Stimulated activated CD4-positive, alpha-beta T cell treated with anti-CD3 and anti-CD28 coated beads, Interleukin-15, amount 100 ng/mL, for 24 hours (primary cell): ENCODE measurements at regions not wholly inside any gene's neighbourhood (a gene's known extent, or its start where the extent isn't known, plus 50 kb on each side); places are given as distances from the start of the nearest gene placed in this dataset.
A peak's percentile ranks its signal among the peaks of the same experiment; 100 is the strongest.
"Not testable (repeated sequence)": the region's sequence is repeated elsewhere in the genome, so short reads cannot be mapped to it uniquely, and the experiment has no call there.

Experiments used
- DNase-seq: peaks from one replicate; pipeline ENCODE4 v3.0.0-alpha.2; 2020

DNA sequence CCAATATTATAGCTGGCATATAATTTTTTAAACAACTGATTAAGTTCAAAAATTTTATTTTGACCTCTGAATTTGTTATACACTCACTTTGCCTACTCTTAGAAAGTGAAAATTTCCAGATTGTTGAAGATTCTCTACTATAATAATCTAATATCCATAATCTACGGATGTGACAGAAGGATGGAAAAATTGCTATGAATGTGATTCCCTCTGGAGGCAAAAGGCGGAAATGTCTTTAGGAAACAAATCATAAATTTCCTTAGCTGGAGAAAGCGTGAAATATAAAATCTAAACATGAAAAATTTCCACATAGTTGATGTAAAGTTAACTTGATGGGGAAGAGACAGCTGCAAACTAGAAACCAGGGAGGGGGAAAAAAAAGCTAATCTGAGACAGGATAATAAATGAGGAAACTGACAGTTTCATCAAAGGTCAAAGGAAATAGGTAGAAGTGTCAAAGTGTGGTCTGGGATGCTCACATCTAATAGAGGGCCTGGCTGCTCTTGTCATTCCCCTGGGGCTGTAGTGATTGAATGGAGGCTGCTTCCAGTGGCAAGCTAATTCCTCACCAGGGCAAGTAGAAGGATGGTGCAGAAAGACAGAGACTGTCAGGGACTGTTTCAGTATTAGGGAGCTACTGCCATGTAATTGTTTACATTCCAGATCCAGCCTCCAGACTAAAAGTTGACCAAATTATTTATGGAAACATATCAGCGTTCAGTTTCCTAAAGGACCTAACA lies 264.5 kb downstream of the SDHAF3 start:
- DNase-seq, result no peak

DNA sequence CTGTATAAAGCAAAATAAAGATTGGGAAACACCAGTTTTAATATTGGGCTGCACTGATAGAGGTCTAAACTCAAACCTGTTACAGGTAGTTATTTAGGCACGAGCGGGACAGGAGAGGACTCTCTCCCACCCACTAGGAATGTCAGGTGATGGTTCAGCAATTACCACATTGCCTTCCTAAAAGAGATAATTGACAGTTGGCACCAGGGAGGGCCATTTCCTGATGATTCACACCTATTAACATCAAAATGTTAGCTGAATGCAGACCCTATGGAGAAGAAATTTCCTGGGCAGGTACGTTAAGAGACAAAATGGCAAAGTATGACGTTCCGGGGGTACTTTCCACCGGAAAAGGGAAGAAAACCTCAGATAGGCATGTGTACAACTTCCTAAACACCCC lies 272.6 kb downstream of the SDHAF3 start:
- no peak for DNase-seq

DNA sequence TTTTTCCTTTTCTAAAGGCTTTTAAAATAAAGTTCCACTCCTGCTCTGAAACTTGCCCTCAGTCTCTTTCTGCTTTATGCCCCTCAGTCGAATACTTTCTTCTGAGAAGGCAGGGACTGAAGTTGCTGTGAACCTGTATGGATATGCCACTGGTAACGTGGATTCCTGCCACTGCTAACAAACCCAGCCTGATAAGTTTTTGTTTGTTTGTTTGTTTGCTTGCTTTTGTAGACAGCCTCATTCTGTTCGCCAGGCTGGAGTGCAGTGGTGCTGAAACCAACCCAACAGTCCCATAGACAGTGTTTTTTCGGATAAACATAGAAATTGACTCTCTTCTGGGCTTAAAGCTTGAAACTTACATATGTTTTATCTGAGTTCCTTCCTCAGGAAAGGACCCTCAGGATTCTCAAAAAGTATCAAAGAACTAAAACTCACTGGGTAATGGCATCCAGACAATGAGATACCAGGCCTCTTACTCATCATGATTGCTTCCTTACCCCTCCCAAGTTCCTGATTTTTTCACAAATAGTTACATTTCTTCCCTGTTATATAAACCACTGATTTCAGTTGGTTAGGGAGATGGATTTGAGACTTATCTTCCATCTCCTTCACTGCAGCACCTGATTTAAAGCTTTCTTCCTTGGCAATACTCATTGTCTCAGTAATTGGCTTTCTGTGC lies 273.6 kb downstream of the SDHAF3 start:
- no peak for DNase-seq

DNA sequence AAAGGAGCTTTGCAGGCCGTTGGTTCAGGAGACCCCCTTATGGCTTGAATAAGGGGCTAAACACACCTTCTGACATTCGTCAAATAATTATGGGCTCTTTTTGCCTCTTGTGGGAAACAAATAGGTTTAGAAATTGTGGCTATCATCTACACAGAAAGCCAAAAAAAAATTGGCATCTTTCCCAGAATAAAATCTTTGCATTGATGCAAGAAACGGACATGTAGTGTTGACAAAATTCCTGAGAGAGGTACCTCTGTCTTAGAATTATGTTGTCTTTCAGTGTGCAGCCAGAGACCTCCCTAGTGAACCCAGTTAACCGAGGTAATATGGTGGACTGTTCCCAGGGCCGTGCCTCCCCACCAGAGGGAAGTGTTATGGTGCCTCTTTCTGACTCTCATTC lies 283.9 kb downstream of the SDHAF3 start:
- no peak for DNase-seq

DNA sequence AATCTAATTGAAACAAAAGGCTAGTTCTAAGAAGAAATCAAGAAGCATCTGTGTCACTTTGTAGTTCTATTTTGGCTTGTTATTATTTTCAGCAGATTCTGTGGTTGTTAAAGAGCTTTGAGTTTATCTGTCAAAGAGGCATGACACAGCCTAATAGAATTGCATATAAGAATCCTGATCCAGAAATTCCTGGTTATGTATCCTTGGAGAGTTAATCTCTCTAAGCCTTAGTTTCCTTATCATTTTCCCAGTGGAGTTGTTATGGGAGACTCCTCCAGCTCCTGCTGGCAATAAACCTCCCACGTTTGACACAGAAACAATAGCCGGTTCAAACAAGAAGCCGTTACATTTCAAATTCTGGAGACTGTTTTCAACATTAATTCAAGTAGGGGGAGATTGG lies 288.3 kb downstream of the SDHAF3 start:
- no peak for DNase-seq

DNA sequence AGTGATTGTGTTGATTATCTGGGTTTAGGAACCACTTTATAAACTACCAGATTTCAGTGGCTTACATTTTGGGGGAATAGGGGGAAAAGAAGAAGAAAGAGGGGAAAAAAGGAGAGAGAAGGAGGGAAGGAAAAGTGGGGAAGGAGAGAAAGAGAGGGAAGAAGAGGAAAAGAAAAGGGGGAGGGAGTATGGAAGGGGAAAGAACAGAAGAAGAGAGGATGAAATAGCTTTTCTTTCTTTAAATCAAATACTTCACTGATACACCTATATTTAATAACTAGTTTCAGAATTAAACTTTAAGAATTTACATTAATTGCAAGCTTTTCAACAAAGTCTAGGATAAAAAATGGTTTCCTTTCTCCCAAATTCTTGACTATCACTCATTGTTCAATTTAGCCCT lies 289.6 kb downstream of the SDHAF3 start:
- no peak for DNase-seq

DNA sequence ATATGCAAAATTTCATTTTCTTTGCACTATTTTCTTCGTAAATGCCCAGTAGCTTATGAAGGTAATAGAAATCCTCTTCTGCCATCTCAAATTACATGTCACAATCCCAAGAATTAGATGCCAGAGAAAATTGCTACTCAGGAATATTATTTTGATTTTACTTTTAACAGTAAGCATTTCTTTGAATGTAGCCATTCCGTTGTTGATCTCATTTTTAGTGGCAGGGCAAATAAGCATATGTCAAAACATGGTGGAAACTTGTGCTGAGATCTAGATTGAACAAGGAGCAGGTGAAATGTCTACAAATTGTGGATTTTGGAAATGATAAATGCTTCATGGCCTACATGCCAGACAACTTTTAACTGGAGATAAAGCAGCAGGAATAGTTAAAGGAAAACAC lies 291.8 kb downstream of the SDHAF3 start:
- DNase-seq, result no peak

DNA sequence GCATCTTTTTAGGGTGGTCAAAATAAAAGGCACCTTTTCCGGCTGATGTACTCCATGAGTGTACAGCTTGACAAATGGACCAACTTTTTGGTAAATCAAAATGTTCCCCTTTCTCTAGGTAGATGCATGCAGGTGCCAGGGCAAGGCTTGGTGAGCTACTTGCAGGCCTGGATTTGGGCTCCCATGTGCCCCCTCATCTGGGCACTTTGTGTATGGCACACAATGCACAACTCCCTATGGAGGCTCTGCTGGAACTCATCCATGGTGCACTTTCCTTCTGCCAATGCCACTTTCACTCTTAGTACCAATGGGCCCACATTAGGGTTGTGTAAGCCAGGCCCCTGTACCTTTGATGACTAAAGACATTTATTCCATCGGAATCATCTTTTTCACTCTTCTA lies 300.8 kb downstream of the SDHAF3 start:
- peak; percentile 1 for DNase-seq

DNA sequence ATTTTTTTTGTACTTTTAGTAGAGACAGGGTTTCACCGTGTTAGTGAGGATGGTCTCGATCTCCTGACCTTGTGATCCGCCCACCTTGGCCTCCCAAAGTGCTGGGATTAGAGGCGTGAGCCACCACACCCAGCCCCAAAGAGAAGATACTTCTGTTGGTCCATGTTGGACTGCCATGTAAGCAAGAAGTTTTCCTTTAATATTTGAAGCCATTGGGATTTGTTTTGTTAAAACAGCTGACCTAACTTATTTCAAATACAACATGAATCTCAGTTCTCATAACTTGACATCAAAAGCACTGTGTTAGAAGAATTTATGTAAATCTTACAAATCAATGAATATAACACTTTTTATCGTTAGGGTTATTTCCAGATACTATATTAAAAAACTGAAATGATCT lies 302.4 kb downstream of the SDHAF3 start:
- no peak for DNase-seq

DNA sequence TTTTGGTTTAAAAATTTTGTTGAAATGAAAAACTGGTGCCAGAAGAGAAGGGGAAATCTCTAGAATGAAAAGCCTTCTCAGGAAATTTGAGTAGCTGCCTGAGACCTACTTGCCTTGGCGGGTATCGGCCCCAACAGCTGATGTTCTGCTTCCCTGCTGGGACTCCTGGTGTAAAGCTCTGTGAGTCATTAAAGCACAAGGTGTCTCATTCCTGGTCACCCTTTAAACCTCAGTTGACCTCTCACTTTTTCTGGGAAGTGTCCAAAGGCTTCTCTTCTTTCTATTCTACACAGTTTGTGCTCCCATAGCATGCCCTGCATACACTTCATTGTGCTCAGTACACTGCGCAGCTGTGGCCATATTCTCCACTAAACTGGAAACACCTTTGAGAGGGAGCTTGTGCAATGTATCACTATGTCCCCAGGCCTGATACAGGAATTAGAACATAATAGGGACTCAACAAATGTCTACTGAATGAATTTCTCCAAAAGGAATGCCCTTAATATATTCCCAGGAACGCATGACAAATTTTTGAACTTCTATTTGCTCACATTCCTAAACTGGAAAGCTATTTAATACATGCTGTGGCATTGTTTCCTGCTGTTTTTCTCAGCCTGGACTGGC lies 303.9 kb downstream of the SDHAF3 start:
- DNase-seq, result no peak

DNA sequence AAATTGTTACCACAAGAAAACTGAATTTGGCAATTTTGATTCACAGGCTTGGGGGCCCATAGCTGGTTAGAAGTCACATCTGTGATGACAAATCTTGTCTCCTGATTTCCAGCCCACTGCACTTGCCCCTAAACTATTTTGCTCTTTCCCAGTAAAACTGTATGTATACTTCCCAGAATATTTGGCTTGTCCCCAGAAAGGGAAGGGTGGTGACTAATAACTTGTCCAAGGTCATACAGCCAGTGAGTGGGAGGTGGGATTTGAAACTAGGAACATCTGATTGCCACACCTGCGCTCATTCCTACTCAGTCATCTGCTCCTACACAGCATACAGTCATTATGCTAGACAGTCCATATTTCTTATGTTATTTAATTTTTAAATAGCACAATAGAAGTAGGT lies 304.5 kb downstream of the SDHAF3 start:
- no peak for DNase-seq

DNA sequence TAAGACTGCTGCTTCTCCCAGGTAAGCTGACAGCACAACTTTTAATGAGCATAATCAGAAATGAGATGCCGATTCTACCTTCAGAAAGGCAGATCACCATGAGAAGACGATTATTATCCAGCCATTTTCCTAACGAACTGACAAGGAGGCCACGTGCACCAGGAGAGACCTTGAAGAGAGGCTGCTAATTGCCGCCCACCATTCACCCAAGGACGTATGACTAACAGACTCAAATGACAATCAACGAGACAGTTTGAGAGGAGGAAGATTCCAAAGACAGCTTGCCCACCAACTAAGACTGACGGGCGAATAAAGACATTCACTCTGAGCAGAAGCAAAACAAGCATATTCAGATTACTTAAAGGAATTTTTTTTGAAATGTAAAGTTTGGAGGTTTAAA lies 301.9 kb upstream of the TAC1 start:
- DNase-seq, result no peak

DNA sequence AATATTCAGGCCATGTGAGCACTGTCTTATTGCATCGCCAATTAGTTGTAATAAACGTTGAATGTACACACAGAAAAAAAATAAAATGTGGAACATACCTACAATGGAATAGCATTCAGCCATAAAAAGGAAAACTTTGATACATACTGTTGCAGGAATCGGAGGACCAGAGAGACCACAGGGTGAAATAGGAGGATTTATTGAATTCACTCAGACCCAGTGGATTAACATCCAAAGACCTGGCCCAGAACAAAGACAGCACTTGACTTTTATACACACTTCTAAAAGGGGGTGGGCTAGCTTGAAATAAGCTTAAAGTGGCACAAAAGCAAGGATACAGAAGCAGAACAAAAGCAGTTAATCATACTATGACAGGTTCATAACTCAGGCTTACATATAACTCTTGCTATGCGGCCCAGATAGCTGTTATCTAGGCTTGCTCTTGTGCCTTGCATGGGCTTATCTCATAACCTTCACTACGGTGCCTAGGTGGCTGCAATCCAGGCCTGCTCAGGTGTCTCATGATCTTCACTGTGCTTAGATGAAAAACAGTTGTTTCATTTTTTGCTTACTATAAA lies 292.2 kb upstream of the TAC1 start:
- no peak for DNase-seq

DNA sequence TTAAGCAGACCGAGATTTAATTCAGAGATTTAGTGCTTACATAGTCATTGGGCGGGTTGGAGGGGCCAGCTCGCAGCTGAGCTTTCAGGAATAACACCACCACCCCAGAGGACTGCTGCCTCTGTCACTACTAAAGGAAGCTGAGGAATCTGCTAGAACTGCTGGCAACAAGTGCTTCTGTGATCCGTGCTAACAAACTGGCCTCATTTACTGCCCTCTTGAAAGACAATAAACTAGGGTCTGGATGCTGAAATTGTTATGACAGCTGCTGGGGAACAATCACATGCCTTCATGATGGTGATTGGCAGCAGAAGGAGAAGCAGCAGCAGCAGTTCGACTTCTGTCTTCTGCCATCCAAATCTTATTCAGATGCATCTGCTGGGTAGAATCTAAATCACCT lies 285.5 kb upstream of the TAC1 start:
- no peak for DNase-seq

DNA sequence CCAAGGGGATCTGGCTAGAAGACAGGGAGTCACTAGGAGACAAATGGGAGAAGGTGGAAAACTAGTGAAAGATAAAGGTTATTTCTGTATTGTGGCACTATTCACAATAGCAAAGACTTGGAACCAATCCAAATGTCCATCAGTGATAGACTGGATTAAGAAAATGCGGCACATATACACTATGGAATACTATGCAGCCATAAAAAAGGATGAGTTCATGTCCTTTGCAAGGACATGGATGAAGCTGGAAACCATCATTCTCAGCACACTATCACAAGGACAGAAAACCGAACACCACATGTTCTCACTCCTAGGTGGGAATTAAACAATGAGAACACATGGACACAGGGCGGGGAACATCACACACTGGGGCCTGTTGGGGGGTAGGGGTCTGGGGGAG lies 282.4 kb upstream of the TAC1 start:
- not testable (repeated sequence) for DNase-seq

DNA sequence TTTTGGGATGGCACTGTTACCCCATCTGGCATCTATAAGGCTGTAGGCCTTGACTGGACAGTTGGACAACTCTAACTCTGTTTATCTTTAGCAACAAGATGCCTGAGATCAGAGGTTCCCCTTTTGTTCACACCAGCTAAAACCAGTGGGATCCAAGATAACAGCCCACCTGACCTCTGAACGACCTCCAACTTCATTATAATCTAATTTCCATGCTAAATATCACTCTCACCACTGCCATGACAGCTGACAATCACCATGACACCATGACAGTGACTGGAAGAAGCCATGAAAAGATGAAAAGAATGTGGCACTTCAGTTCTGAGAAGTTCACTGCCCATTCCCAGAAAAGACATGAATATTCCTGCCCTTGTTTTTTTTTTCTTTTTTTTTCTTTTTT lies 281.4 kb upstream of the TAC1 start:
- DNase-seq, result no peak

DNA sequence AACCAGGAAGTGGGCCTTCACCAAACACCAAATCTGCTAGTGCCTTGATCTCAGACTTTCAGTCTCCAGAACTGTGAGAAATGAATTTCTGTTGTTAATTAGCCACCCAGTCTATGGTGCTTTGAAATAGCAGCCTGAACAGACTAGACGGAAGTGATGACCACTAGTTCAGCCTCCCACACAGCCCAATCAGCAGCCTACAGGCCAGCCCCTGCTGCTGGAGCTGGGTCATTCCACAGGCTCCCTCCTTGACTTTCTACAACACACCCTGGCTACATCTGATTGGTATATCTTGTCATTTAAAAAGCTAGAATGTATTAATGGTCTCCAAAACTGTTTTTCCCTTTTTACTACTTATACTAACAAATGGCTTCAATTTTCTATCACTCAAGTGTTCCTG lies 277.2 kb upstream of the TAC1 start:
- no peak for DNase-seq

DNA sequence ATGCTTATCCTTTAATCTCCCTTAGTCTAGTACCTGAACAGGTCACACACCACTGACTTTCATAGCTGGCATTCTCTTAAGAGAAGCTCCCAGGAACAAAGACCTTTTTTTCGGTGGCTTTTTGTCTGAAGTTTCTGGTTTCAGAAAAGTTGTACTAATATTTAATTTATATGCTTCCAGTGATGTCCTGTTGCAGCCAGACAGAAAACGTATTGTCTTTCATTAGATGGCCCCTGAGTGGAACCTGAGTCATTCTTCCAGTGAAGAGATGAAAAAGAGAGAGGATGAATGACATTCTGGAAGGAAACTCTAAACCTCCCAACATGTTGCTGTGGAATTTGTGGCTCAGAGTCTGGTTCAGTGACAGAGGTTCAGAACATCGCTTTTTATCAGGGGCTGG lies 274.8 kb upstream of the TAC1 start:
- DNase-seq, result no peak

DNA sequence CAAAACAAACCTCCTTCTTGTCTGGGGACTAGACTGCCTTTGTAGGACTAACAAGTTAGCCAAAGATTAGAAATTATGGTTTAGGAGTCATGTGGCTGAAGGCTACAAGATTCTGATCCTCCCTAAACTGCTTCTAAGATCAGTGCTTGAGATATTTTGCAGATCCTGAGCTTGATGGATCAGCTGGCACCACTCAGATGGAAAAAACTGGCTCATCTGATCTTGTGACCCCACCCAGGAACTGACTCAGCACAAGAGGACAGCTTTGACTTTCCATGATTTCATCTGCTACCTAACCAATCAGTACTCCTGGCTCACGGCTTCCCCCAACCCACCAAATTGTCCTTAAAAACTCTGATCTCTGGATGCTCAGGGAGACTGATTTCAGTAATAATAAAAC lies 271.5 kb upstream of the TAC1 start:
- DNase-seq, result no peak

DNA sequence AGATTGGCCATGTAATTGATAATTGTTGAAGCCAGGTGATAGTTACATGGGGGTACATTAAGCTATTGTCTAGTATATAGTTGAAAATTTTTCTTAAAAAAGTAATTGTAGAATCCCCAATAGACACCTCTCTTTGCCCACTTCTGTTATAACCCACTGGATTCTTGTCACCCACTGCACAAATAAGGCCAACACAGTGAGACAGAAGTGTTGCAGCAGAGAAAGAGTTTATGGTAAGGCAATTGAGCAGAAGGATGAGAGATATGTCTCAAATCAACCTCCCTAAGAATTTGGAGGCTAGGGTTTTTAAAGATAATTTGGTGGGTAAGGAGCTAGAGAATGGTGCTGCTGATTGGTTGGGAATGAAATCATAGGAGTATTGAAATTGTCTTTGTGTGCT lies 270.3 kb upstream of the TAC1 start:
- no peak for DNase-seq

DNA sequence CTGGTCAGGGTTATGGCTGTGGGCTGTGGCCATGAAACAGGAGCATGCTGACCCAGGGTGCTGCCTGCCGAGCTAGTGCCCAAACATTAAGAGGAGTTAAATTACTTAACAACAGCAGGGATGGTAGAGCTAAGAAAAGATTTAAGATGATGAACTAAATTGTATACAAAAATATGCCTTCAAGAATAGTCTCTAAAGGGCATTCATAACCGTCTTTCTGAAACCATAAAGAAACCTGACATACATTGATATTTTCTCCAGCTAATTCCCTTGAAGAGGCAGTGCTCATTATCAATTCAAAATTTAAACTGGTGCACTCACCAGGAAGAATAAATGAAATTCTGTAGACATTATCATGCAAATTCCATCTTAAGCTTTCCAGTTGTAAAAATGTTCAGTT lies 265.8 kb upstream of the TAC1 start:
- no peak for DNase-seq

DNA sequence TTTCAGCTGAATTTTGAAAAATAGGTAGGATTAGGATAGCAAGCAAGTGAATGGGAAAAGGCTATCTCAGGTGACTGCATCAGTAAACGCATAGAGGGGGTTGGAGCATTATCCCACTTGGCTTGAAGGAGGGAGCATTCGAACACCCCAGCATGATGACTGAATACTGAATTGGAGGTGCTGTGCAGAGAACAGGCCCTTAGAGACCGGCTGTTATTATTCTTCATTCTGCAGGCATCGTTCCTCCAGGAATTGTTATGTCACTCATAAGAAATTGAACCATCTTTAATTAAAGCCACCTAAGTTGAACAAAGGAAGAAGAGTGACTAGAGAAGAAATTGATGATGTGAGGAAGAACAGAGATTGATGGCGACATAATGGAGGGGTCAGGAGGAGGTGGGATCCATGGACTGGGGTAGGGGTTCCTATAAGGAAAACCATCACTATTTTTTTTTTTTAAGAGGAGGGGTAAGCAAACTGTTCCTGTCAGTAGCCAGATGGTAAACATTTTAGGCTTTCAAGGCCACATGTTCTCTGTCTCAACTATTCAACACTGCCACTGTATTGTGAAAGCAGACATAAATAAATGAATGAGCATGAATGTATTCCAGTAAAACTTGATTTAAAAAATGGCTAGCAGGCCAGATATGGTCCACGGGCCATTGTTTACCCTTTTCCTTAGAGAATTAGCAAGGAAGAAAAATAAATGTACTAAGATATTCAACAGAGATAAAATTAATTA lies 264.7 kb upstream of the TAC1 start:
- no peak for DNase-seq

DNA sequence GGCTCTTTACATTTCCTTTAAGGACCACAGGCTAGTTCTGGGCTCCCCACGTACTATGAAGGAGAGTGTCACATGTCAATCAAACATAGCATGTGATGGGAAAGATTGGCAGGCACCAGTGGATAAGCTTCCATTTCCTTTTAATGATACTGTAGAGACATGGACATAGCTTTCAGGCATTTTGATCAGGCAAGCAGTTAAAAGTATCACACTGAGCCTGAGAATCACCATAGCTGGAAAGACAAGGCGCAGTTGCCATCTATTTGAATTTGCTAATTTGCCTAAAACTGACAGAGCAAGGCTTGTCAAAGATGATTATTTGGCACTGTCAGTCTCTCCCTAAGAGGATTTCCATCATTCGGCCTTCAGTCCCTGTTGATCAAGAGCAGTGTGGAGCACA lies 263.4 kb upstream of the TAC1 start:
- DNase-seq, result no peak
